GM03348 (cell line): ENCODE measurements at regions not wholly inside any gene's neighbourhood (a gene's known extent, or its start where the extent isn't known, plus 50 kb on each side); places are given as distances from the start of the nearest gene placed in this dataset.
"Not testable (repeated sequence)": the region's sequence is repeated elsewhere in the genome, so short reads cannot be mapped to it uniquely, and the experiment has no call there.

Experiments used
- DNase-seq: peaks from one replicate; pipeline ENCODE4 v3.0.0; 2012; ENCODE audit warnings: low spot score

DNA sequence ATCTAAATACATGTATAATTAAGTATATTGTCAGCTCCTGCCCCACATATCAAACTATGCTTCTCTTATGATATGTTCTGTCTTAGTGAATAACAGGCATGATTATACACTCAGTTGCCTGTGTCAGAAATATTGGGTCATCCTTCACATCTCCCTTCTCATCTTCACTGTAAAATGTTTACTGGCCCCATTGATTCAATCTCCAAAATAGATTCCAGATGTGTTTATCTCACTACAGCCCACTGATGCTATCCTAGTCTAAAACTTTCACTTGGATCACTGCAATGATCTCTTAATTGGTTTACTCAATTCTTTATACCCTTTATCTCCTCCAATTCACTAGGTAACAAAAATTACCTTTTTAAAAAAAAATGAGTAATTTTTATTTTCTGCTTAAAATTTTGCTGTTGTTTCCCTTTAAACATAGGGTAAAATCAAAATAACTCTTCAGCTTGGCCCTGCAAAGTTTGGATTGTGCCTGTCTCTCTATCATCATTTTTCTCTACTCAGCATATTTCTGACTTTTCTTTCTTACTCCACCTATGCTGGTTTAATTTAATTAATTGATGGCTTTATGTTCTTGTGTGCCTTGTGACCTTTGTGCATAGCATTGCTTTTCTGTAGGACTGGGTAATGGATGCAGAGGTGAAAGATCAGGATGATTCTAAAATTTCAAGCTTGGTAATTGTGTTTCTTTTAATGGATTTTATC lies 233.9 kb upstream of the FOXP2 start:
- no peak for DNase-seq

DNA sequence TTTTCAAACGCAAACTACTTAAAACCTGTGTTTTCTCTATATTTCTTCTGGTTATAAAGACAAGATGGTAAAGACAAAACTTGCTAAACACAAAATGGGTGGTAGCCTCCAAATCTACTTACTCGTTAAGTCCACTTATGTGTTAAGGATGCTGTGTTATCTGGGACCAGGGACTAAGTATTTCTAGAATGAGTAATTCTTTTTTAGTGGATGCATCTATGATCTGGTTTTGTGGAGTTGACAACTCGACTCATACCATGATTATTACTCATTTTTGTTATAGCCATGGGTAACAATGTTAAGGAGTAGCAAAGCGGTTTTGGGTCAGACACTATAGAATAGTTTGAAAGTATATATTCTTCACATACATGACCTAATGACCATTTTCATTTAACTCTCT lies 239.5 kb upstream of the FOXP2 start:
- no peak for DNase-seq

DNA sequence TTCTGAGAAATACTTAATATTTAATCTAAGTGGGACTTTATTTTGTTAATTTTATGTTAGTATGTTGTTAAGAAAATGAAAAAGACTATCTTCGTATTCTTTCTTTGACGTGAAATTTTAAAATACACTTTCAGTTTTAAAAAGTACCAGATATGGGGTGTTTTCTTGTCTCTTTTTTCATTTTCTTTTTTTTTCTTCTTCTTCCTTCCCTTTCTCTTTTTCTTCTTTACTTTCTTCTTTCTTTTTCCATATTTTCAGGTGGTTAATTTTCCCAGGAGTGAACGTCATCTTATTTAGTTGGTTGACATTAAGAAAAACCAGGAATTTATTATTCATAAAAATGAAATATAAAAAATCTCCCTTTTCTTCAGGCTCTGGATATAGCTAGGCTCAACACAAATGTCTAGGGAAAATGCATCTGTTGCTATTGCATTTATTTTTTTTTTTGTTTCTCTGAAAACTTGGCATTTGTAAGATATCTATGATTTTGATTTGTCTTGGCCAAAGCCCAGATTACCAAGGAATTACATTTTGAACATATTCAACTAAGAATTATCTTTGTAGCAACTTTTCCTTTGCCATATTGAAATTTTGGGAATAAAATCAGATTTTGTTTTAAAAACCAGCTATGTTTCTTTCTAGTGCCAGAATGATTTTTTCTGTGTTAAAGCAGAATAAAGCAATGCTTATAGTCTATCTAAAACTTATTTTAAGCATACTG lies 241.3 kb upstream of the FOXP2 start:
- DNase-seq: no peak

DNA sequence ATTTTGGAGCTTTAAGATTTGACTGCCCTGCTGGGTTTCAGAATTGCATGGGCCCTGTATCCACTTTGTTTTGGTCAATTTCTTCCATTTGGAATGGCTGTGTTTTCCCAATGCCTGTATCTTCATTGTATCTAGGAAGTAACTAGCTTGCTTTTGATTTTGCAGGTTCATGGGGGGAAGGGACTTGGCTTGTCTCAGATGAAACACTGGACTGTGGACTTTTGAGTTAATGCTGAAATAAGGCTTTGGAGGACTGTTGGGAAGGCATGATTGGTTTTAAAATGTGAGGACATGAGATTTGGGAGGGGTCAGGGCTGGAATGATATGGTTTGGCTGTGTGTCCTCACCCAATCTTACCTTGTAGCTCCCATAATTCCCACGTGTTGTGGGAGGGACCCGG lies 245.2 kb upstream of the FOXP2 start:
- DNase-seq: not testable (repeated sequence)

DNA sequence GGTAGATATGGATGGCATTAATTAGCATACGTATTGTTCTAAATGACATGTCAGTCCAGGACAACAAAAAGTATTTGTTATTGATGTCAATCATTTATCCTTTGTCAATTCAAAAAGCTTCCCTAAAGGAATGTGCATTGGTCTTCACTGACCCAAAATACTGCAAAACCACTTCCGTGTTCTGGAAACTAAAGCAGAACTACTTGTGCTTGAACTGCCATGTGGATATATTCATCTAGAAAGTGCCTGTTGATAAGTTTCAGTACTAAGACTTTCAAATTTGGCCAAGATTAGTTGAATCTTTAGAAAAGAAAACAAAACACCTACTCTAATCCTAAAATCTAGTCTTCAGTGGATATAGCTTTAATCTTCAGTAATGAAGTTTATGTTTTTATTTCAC lies 242.1 kb upstream of the PPP1R3A start:
- no peak for DNase-seq

DNA sequence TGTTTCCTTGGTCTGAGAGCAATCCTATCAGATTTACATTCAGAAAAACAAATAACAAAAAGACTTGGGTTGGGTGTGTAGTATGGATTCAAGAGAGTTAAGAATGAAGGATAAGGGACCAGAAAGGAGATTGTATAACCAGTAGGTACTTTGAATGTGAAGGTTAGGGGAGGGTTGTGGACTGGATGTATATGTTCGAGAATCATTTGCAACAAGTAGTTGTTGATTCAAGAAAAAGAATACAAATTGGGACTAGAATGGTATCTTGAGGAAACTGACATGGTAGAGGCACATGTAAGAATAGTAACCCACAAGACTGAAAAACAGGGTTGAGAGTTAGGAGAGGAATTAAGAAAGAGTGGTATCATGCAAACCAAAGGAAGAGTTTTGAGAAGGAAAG lies 240.0 kb upstream of the PPP1R3A start:
- DNase-seq: no peak

DNA sequence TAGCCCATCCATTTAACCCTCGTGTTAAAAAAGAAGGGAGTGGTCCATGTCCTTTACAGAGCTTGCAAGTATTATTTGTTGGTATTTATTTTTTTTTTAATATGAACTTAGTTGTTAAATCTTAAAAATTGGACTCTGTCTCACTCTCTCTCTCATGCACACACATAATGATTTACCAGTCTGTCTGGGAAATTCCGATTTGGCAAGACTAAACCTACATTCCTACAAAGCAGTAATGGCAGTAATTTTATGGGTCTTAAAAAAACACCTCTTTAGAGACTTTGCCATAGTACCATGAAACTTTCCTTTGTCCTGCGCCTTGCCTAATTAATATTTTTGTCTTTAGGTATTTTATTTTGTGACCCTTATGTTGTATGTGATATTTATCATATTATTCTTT lies 239.5 kb upstream of the PPP1R3A start:
- DNase-seq: no peak

DNA sequence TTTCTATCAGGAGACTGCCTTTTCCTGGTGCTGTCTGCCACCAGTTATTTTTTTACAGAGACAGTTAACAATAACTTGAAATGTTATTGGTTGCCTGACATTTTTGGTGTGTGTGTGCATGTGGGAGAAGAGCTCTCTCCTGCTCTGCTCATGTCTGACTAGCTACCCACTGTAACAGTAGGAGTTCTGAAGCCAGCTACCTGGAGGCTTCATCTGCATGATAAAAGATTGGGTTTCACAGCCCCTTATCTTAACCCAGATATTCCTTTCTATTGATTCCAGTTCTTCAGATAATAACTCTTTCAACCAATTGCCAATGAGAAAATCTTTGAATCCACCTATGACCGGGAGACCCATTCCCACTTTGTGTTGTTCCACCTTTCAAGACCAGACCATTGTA lies 237.4 kb upstream of the PPP1R3A start:
- no peak for DNase-seq

DNA sequence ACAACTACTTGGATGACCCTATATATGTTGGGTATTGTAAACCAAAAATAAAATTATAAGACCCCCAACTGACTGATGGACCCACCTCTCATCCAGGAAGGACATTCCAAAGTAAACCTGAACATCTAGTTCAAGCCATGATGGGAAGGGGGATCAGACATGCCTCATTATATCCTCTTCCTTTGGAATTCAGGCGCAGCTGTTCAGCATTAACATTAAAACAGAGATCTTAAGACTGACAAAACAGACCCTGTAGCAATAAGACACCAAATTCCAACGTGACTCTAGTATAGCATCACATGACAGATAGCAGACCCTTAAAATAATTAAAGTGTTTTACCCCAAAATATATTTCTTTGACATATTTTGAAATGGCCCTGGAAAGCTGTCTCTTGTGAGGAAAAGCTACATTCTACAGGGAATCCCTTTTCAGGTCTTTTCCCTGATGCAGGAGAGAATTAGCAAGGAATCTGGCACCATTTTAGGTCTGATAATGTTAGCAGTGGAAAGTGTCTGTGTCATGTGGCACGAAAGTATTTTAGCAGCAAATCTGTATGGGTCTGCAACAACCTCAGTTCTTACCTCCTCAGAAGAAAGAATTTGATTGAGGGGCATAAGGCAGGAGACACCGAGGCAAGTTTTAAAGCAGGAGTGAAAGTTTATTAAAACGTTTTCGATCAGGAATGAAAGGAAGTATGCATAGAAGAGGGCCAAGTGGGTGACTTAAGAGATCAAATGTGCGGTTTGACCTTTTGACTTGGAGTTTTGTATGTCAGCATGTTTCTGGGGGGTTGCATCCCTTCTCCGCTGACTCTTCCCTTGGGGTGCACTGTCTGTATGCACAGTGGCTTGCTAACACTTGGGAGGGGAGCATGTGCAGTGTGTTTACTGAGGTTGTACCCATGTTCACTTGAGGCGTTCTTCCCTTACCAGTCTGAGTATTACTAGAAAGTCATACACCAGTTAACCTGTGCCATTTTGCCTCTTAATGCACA lies 236.6 kb upstream of the PPP1R3A start:
- no peak for DNase-seq

DNA sequence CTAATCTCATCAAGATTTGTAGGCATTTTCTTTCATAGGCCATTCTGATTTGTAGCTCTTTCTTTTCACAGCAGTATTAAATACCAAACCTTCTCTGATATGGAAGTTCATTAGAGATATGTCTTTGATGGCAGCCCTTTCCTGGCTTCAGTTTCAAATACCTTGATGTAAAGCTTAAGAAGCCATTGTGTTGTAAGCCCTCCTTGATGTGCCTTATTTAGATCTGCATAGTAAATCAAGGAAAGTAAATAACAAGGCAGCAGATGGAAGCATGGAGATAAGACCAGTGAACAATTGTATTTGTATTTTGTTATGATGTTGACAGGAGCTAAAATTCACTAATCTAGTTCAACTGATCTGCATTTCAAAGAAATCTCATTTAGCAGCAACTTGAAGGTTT lies 234.9 kb upstream of the PPP1R3A start:
- DNase-seq: no peak

DNA sequence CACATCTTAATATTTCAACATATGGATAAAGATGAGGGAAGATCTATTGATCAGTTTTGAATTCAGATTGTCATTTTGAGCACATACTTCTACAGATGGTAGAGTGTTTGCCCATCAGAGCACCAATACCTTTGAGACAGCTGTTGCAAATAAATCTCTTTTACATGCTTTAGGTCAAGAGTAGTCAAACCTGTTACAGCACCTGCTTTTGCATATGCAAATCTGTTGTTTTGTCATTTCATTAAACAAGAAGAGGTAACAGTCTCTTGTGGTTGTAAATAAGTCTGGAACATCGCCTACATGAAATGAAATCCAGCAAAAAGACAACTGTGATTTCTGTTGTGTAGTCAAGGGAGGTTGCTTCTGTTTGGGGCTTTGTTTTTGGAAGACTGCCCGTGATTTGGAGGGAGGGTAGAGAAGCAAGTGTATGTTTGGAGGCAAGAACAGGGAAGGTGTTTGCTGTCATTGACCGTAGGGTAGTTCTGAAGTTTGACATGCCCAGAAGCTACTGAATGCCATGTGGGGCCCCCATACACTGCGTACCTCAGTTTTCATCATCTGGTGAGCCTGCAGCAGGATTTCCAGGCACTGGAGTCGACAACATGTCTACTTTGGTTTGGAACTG lies 233.6 kb upstream of the PPP1R3A start:
- DNase-seq: no peak

DNA sequence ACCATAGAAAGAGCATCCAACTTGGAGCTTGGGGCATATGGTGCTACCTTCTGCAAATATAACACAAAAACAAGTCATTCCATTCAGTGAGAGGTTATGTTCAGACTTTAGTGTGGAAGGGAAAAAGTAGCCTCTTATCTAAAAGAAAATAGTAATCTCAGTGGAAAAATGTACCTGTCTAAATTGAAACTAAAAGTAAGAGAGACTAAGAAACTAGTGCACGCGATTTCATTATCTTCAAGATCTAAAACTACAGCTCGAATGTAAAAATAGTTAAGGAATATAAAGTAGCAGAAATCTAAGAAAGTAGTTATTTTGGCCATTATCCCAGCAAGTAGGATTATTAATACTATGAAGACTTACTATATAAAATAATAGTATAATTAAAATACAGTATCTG lies 233.0 kb upstream of the PPP1R3A start:
- no peak for DNase-seq

DNA sequence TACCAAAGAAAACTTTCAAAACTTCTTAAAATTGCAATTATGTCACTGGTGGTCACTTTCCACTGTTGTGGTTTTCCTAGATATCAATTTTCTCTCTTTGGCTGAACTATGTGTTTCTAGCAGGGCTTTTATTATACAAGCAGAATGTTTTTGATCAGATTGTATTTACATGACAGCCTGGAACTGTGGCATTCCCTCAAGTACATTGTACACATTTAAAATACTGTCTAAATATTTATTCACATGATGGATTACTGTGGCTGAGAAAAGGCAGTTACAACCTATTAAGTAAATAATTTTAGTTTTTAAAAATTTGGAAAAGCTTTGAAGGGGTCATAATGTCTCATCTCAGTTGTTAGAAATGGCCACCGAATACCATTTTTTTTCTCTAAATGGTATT lies 231.9 kb upstream of the PPP1R3A start:
- DNase-seq: no peak

DNA sequence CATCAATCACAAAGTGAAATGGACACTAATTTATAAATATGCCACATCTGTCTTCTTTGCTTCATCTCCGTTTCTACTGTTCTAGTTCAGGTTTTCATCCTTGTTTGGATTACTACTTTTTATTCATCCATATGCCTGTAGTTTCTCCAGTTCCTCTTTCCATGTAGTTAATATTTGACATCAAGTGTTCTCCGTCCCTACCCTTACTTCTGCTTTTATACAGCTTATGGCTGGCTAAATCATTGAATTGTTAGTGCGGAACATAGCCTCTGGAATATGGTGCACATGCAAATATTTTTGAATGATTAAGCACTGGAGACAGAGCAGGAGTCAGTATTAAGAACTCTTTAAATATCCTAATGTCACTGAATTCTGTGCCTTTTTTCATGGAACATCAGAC lies 230.0 kb upstream of the PPP1R3A start:
- no peak for DNase-seq

DNA sequence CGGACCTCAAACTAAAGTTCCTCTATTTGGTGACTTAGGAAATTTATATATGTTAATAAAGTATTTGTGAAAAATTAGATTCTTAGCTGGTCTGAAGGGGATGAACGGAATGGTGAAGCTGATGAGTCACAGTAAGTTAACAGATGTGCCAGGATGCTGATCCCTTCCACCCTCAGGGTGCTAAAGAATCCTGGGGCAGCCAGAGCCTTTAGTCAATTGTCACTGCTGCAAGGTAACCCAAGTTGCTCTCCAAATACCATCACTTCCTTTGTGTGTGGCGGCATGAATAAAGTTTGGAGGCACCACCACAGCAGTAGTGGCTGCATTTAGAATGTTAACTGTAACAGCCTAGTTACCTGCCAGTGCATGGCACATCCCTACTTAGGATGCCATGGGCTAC lies 222.6 kb upstream of the PPP1R3A start:
- no peak for DNase-seq

DNA sequence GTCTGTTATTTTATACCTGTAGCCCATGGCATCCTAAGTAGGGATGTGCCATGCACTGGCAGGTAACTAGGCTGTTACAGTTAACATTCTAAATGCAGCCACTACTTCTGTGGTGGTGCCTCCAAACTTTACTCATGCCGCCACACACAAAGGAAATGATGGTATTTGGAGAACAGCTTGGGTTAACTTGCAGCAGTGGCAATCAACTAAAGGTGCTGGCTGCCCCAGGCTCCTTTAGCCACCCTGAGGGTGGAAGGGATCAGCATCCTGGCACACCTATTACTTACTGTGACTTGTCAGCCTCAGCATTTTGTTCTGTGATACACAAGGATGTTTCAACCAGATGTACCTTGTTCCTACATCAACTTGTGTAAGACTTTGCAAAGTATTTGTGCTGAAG lies 221.8 kb upstream of the PPP1R3A start:
- DNase-seq: no peak

DNA sequence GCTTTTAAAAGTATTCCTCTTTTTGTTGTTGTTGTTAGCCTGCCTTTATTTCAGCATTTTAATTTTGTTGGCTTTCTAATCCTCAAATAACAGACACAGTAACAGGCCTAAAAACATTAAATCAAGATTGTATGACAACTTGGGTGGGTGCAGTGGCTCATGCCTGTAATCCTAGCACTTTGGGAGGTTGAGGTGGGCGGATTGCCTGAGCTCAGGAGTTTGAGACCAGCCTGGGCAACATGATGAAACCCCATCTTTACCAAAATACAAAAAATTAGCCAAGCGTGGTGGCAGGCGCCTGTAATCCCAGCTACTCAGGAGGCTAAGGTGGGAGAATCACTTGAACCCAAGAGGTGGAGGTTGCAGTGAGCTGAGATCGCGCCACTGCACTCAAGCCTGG lies 220.9 kb upstream of the PPP1R3A start:
- not testable (repeated sequence) for DNase-seq

DNA sequence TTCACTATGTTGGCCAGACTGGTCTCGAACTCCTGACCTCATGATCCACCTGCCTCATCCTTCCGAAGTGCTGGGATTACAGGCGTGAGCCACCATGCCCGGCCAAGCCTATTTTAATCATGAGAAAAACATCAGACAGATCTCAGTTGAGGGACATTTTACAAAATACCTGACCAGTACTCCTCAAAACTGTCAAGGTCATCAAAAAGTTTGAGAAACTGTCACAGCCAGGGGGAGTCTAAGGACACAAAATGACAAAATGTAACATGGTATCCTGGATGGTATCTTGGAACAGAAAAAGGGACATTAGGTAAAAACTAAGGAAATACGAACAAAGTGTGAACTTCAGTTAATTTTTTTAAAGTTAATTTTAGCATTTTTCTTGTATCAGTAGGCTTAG lies 219.8 kb upstream of the PPP1R3A start:
- DNase-seq: no peak

DNA sequence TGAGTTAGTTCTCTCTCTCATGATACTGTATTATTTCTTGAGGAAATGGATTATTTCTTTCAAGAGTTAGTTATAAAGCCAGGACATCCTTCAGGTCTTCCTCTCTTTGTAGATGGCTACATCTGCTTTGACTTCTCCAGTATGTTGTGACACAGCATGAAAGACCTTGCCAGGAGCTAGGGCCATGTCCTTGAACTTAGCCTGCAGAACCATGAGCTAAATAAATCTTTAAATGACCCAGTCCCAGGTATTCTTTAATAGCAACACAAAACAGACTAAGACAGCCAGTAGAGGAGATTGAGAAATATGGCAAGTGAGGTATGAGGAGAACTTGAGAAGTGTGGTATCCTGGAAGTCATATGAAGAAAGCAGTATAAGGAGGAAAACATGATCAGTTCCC lies 214.9 kb upstream of the PPP1R3A start:
- DNase-seq: no peak

DNA sequence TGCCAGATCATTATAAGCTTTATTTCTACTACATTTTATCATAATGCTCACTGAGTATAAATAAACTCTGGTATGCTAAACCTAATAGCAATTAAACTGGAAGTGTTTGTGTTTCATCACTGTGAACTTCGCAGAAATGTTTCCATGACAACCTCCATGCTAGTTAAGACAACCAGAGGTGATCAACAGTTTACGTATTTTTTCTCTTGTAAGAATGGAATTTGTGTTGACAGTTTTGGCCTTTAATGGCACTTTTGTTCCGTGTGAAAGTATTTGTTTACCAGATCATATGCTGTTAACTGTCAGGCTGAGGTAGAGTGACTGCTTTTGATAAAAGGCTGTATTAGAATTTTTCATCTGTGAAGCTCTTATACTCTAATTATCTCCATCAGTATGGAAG lies 212.1 kb upstream of the PPP1R3A start:
- DNase-seq: no peak

DNA sequence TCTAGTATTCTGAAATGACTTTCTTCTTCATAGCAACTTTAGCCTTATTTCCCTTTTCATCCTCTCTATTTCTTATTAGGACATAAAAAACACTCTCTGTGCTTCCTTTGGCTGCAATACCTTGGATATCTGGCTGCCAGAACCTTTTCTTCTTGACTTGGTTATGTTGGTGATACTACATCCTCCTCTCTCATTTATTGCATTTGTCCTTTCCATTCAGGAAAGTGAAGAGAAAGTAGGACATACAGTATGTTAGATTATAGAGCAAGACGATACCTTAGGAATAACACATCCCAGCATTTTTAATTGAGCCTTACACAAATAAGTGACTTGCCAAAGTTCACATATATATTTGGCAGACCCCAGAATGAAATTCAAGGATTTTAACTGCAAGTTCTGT lies 210.1 kb upstream of the PPP1R3A start:
- no peak for DNase-seq

DNA sequence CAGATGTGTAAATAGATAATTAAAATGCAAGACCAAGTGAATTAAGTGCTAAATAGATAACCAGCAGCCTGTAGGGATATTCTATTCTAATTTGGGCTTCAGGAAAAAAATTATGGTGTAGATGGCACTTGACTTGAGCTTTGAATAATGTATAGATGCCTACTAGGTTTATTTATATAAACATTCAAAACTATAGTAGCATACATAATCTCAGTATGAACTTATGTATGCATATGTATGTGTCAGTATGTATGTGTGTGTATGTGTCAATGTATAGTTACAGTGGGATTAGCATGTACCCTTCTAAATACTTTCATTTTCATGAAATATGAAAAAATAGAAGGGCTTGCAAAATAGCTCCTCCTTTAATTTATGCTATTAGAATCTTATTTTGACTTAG lies 207.3 kb upstream of the PPP1R3A start:
- no peak for DNase-seq
